Muscle of leg (tissue), 3 donors: ENCODE measurements at regions not wholly inside any gene's neighbourhood (a gene's known extent, or its start where the extent isn't known, plus 50 kb on each side); places are given as distances from the start of the nearest gene placed in this dataset.

ENCODE experiments used
- DNase-seq: peaks from one replicate; pipeline ENCODE4 v3.0.0; 2013
- H3K27ac ChIP-seq: one replicate; pipeline ENCODE4 v1.5.1; 2013; ENCODE audit warnings: mild to moderate bottlenecking, low read length, control low read depth
- H3K27me3 ChIP-seq: one replicate; pipeline ENCODE4 v1.6.1; 2013; ENCODE audit warnings: low read length; ENCODE audit not compliant: control insufficient read depth, insufficient read depth
- H3K36me3 ChIP-seq: one replicate; pipeline ENCODE4 v1.6.1; 2013; ENCODE audit warnings: low read length; ENCODE audit not compliant: control insufficient read depth, insufficient read depth
- H3K4me1 ChIP-seq: one replicate; pipeline ENCODE4 v1.6.1; 2013; ENCODE audit warnings: low read length; ENCODE audit not compliant: control insufficient read depth, insufficient read depth
- H3K4me3 ChIP-seq: one replicate; pipeline ENCODE4 v1.5.1; 2013; ENCODE audit warnings: low read length, control low read depth
- H3K9me3 ChIP-seq: replicated peaks from 2 replicates; pipeline ENCODE4 v1.6.1; 2013; ENCODE audit warnings: low read depth, low read length; ENCODE audit not compliant: control insufficient read depth
- WGBS: methylation state at CpG from one replicate; pipeline ENCODE4 v1.1.5; 2013; ENCODE audit warnings: missing lambda C conversion rate; ENCODE audit not compliant: insufficient coverage; 5-methylcytosine and 5-hydroxymethylcytosine counted together

- Histone ChIP-seq H3K27me3 (no peaks in the 10 kb centered on the region), H3K4me1 (no peaks in the 10 kb centered on the region), H3K9me3 (peaks cover 6% of the 10 kb centered on the region), H3K36me3 (no peaks in the 10 kb centered on the region), H3K4me3 (no peak overlapping the region), H3K27ac (no peak overlapping the region)
- WGBS: no CpG with 5 or more reads among the region's 1 CpG
- DNase-seq: no peak
Measured at GRCh38 chr4:128502818-128503527, 215.4 kb upstream of the PGRMC2 start.

GRCh38 chr4:128501239-128501638, 213.6 kb upstream of the PGRMC2 start:
- 86% methylated on average over 1 of the region's 3 CpGs for WGBS
- no peaks in the 10 kb centered on the region for H3K4me1 ChIP-seq
- H3K27me3 ChIP-seq: no peaks in the 10 kb centered on the region
- no peaks in the 10 kb centered on the region for H3K36me3 ChIP-seq
- no peak overlapping the region for H3K27ac ChIP-seq
- H3K9me3 ChIP-seq: peaks cover 6% of the 10 kb centered on the region
- no peak for DNase-seq
- no peak overlapping the region for H3K4me3 ChIP-seq

- H3K36me3 ChIP-seq: no peaks in the 10 kb centered on the region
- no peak for DNase-seq
- H3K9me3 ChIP-seq: no peaks in the 10 kb centered on the region
- H3K4me1 ChIP-seq: peaks cover 1% of the 10 kb centered on the region
- H3K27me3 ChIP-seq: no peaks in the 10 kb centered on the region
- WGBS: 83% methylated on average over 1 of the region's 3 CpGs
- no peak overlapping the region for H3K27ac ChIP-seq
- H3K4me3 ChIP-seq: no peak overlapping the region
Measured at GRCh38 chr4:128488055-128488705, 200.6 kb upstream of the PGRMC2 start.

- no peak overlapping the region for H3K27ac ChIP-seq
- no peak overlapping the region for H3K4me3 ChIP-seq
- peaks cover 3% of the 10 kb centered on the region for H3K4me1 ChIP-seq
- no peaks in the 10 kb centered on the region for H3K36me3 ChIP-seq
- DNase-seq: no peak
- no peaks in the 10 kb centered on the region for H3K27me3 ChIP-seq
- H3K9me3 ChIP-seq: no peaks in the 10 kb centered on the region
Measured at GRCh38 chr4:128484896-128485295, 197.3 kb upstream of the PGRMC2 start.

GRCh38 chr4:128483816-128484215, 196.2 kb upstream of the PGRMC2 start:
- H3K27ac ChIP-seq: peak overlapping the region; percentile 33
- no CpG with 5 or more reads among the region's 2 CpGs for WGBS

GRCh38 chr4:128483041-128483440, 195.4 kb upstream of the PGRMC2 start:
- Histone ChIP-seq H3K36me3 (no peaks in the 10 kb centered on the region), H3K27ac (no peak overlapping the region), H3K27me3 (no peaks in the 10 kb centered on the region), H3K4me1 (peaks cover 3% of the 10 kb centered on the region), H3K4me3 (no peak overlapping the region), H3K9me3 (no peaks in the 10 kb centered on the region)
- DNase-seq: peak; percentile 57
- no CpG with 5 or more reads among the region's 2 CpGs for WGBS

More at GRCh38 chr4:128483816-128484215, 196.2 kb upstream of the PGRMC2 start:
- H3K9me3 ChIP-seq: no peaks in the 10 kb centered on the region
- no peaks in the 10 kb centered on the region for H3K27me3 ChIP-seq
- no peak overlapping the region for H3K4me3 ChIP-seq
- peaks cover 3% of the 10 kb centered on the region for H3K4me1 ChIP-seq
- peak; percentile 85 for DNase-seq
- no peaks in the 10 kb centered on the region for H3K36me3 ChIP-seq

GRCh38 chr4:128481752-128482480, 194.3 kb upstream of the PGRMC2 start:
- no peak overlapping the region for H3K27ac ChIP-seq
- no CpG with 5 or more reads among the region's 1 CpG for WGBS
- DNase-seq: no peak
- no peaks in the 10 kb centered on the region for H3K36me3 ChIP-seq
- H3K4me1 ChIP-seq: peaks cover 3% of the 10 kb centered on the region
- no peaks in the 10 kb centered on the region for H3K27me3 ChIP-seq
- no peaks in the 10 kb centered on the region for H3K9me3 ChIP-seq
- no peak overlapping the region for H3K4me3 ChIP-seq

GRCh38 chr4:128480945-128481344, 193.3 kb upstream of the PGRMC2 start:
- Histone ChIP-seq H3K9me3 (no peaks in the 10 kb centered on the region), H3K4me3 (no peak overlapping the region), H3K4me1 (peaks cover 3% of the 10 kb centered on the region), H3K27ac (no peak overlapping the region), H3K36me3 (no peaks in the 10 kb centered on the region), H3K27me3 (no peaks in the 10 kb centered on the region)
- no CpG with 5 or more reads among the region's 1 CpG for WGBS
- DNase-seq: no peak

- H3K4me3 ChIP-seq: no peak overlapping the region
- no peak overlapping the region for H3K27ac ChIP-seq
- WGBS: 83% methylated on average over 1 of the region's 4 CpGs
- H3K4me1 ChIP-seq: no peaks in the 10 kb centered on the region
- no peak for DNase-seq
- no peaks in the 10 kb centered on the region for H3K9me3 ChIP-seq
- no peaks in the 10 kb centered on the region for H3K36me3 ChIP-seq
- no peaks in the 10 kb centered on the region for H3K27me3 ChIP-seq
Measured at GRCh38 chr4:128477540-128477939, 189.9 kb upstream of the PGRMC2 start.

GRCh38 chr4:128475597-128475996, 188.0 kb upstream of the PGRMC2 start:
- no peak overlapping the region for H3K27ac ChIP-seq

More at GRCh38 chr4:128475597-128475996, 188.0 kb upstream of the PGRMC2 start:
- WGBS: 100% methylated on average over 1 of the region's 1 CpG
- no peak for DNase-seq
- Histone ChIP-seq H3K36me3 (no peaks in the 10 kb centered on the region), H3K4me1 (no peaks in the 10 kb centered on the region), H3K4me3 (no peak overlapping the region), H3K27me3 (no peaks in the 10 kb centered on the region), H3K9me3 (no peaks in the 10 kb centered on the region)
